DND-41 (cell line): ENCODE measurements at regions not wholly inside any gene's neighbourhood (a gene's known extent, or its start where the extent isn't known, plus 50 kb on each side); places are given as distances from the start of the nearest gene placed in this dataset.

Experiments used
- ATAC-seq: fragments of 200-7000 bp; cut with Tn5 transposase; 3 replicates; pipeline ENCODE4 v1.9.1; 2021; ENCODE audit warnings: low read depth; ENCODE audit not compliant: insufficient read depth
- DNase-seq: peaks from one replicate; pipeline ENCODE4 v3.0.0-alpha.2; 2020
- H2AFZ ChIP-seq: 2 replicates; pipeline ENCODE4 v1.6.0; 2012; ENCODE audit warnings: low read depth, low read length
- H3K27ac ChIP-seq: 2 replicates; pipeline ENCODE4 v1.5.1; 2012; ENCODE audit warnings: low read length, inconsistent platforms
- H3K27me3 ChIP-seq: fragments of 200-600 bp; sonication (generic); 2 replicates; pipeline ENCODE4 v1.6.0; 2012; ENCODE audit warnings: low read length, mild to moderate bottlenecking, inconsistent platforms; ENCODE audit not compliant: insufficient read depth, poor library complexity
- H3K36me3 ChIP-seq: 2 replicates; pipeline ENCODE4 v1.5.1; 2012; ENCODE audit warnings: low read length, inconsistent platforms; ENCODE audit not compliant: insufficient read depth
- H3K4me1 ChIP-seq: 2 replicates; pipeline ENCODE4 v1.5.1; 2012; ENCODE audit warnings: mild to moderate bottlenecking, low read length; ENCODE audit not compliant: insufficient read depth
- H3K4me2 ChIP-seq: 2 replicates; pipeline ENCODE4 v1.6.0; 2012; ENCODE audit warnings: mild to moderate bottlenecking, moderate library complexity, low read length, inconsistent platforms; ENCODE audit not compliant: insufficient read depth
- H3K4me3 ChIP-seq, 2 experiments: fragments of 200-600 bp in 1 of 2; shearing (Covaris generic) in 1 of 2; 2 replicates each; pipeline ENCODE4 v1.5.1; 2012 to 2016; ENCODE audit warnings: inconsistent platforms in 2 of 2, low read length in 2 of 2, mild to moderate bottlenecking in 2 of 2, low read depth in 1 of 2, moderate library complexity in 1 of 2
- H3K79me2 ChIP-seq: 2 replicates; pipeline ENCODE4 v1.6.0; 2012; ENCODE audit warnings: low read length, inconsistent platforms; ENCODE audit not compliant: insufficient read depth
- H3K9ac ChIP-seq: 2 replicates; pipeline ENCODE4 v1.6.0; 2012; ENCODE audit warnings: low read depth, mild to moderate bottlenecking, inconsistent platforms, low read length, moderate library complexity
- H3K9me3 ChIP-seq: 2 replicates; pipeline ENCODE4 v1.5.1; 2012; ENCODE audit warnings: low read length, moderate library complexity, mild to moderate bottlenecking, inconsistent platforms; ENCODE audit not compliant: insufficient read depth, severe bottlenecking
- H4K20me1 ChIP-seq: 2 replicates; pipeline ENCODE4 v1.6.0; 2012; ENCODE audit warnings: low read length; ENCODE audit not compliant: insufficient read depth
- CTCF ChIP-seq: IDR thresholded peaks from 2 replicates; pipeline ENCODE4 v1.5.1; 2012; ENCODE audit warnings: borderline replicate concordance, low read length, moderate library complexity, mild to moderate bottlenecking; ENCODE audit not compliant: poor library complexity, severe bottlenecking; ENCODE audit errors: extremely low read depth
- EZH2 ChIP-seq: IDR thresholded peaks from 3 replicates; pipeline ENCODE4 v1.6.1; 2012; ENCODE audit warnings: borderline replicate concordance, low read depth, mild to moderate bottlenecking, moderate library complexity, low read length, inconsistent platforms; ENCODE audit not compliant: severe bottlenecking

GRCh38 chr18:40810372-40810771 is 1144.7 kb upstream of the PIK3C3 start:
- Histone ChIP-seq H3K4me2 (no peak overlapping the region), H2AFZ (no peak overlapping the region), H3K79me2 (no peaks in the 10 kb centered on the region), H3K36me3 (no peaks in the 10 kb centered on the region), H3K27ac (no peak overlapping the region), H3K4me3 (no peak overlapping the region), H4K20me1 (no peaks in the 10 kb centered on the region), H3K27me3 (no peaks in the 10 kb centered on the region), H3K9ac (no peak overlapping the region), H3K4me1 (no peaks in the 10 kb centered on the region), H3K9me3 (no peaks in the 10 kb centered on the region)
- ATAC-seq, result no peak
- DNase-seq, result no peak
- TF ChIP-seq CTCF, result no peak
- TF ChIP-seq EZH2, result no peak

GRCh38 chr18:40789286-40789685 is 1165.7 kb upstream of the PIK3C3 start:
- Histone ChIP-seq H3K9me3 (no peaks in the 10 kb centered on the region), H2AFZ (no peak overlapping the region), H3K79me2 (no peaks in the 10 kb centered on the region), H3K4me1 (no peaks in the 10 kb centered on the region), H3K9ac (no peak overlapping the region), H3K4me2 (no peak overlapping the region), H4K20me1 (no peaks in the 10 kb centered on the region), H3K4me3 (no peak overlapping the region), H3K27ac (no peak overlapping the region), H3K27me3 (no peaks in the 10 kb centered on the region), H3K36me3 (no peaks in the 10 kb centered on the region)
- no peak for TF ChIP-seq EZH2
- no peak for TF ChIP-seq CTCF
- DNase-seq (no peak), ATAC-seq (no peak)

GRCh38 chr18:40782453-40783130 is 1172.4 kb upstream of the PIK3C3 start:
- H3K4me1 ChIP-seq, result no peaks in the 10 kb centered on the region
- no peak for ATAC-seq
- TF ChIP-seq CTCF, result no peak
- no peak for TF ChIP-seq EZH2
- no peak overlapping the region for H3K27ac ChIP-seq
- H3K36me3 ChIP-seq, result no peaks in the 10 kb centered on the region
- DNase-seq, result no peak
- H3K4me3 ChIP-seq, result no peak overlapping the region
- H3K9me3 ChIP-seq, result no peaks in the 10 kb centered on the region
- H2AFZ ChIP-seq, result no peak overlapping the region
- H3K4me2 ChIP-seq, result no peak overlapping the region
- H3K9ac ChIP-seq, result no peak overlapping the region
- H3K79me2 ChIP-seq, result no peaks in the 10 kb centered on the region
- no peaks in the 10 kb centered on the region for H4K20me1 ChIP-seq
- no peaks in the 10 kb centered on the region for H3K27me3 ChIP-seq
